ENCODE measurements at regions not wholly inside any gene's neighbourhood (a gene's known extent, or its start where the extent isn't known, plus 50 kb on each side); places are given as distances from the start of the nearest gene placed in this dataset.

DNA sequence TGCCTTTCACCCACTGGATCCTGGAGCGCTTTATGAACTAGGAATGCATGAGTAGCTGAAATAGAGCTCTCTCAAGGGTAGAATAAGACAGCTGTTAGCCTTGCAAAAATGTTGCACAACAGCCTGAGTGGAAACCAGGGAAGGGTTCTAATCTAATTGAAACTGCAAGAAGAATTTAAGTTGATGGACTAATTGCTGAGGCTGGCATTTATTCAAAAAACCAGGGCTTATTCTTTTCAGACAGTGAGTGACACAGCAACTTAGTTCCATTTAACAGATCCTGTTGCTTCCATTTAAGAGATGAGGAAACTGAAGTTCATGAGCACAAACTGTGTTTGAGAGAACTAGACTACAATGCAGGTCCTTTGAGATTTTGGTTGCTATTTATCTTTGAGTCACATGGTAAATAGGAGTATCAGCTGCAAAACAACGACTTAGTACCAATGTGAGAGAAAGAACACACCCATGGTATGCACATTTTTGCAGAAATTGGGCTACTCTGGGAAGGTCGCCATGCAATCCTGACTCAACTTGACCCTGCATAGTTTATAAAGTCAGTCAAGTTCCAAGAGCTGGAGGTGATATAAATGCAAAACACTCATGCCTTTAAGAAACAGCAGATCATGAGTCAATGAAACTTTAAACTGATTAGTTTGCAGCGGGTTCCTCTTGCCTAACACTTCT lies 76.4 kb upstream of the PARD3B start:
- DNase-seq (ENCODE audit: low spot score) = no peak
- ATAC-seq = peak; percentile 88
- intact Hi-C loops (cut with DNase I) = no loop called here

DNA sequence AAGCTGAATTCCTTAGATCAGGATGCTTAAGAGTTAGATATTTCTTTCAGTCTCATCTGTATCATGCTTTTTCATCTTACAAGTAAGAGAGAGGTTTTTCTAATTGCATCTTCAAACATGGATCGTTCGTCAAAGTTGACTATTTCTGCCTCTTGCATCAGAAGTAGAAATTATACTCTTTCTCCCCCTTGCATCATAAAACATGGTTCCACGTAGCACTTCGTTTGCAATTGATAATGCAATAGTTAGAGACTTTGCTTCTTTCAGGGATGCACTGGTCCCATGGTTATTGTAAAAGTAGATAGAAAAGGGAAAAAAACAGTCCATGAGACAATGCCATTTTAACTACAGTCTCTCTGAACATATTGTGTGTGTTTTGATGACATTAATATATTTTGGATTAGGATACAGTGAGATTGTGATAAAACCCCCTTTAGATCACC lies 75.1 kb upstream of the PARD3B start:
- intact Hi-C loops (cut with DNase I) = no loop called here
- DNase-seq (ENCODE audit: low spot score) = no peak
- no peak for ATAC-seq

DNA sequence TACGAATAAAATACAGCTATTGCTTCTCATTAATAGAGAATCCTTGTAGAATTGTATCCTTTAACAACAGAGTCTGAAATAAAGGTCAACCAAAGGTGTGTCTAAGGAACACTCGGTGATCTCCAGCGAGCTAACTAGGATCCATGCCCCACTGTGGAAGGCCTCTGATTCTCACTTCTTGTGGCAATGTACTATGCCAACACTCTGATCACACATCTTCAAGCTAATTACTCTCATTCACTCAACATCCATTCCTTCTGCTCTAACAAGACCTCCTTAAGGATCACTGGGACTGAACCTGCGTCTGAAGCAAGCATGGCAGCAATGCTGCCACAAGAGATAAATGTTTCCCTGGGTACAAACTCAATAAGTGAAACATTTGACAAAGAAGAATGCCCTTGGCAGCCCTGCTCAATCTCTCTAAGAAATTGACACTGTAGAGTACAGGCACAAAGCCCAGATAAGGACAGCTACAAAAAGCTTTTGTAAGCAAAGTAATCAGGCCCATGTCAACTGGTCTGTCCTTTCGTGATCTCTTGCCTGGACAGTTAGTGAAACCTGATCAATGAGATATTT lies 74.6 kb upstream of the PARD3B start:
- intact Hi-C loops (cut with DNase I) = no loop called here
- ATAC-seq (no peak), DNase-seq (ENCODE audit: low spot score) (no peak)

DNA sequence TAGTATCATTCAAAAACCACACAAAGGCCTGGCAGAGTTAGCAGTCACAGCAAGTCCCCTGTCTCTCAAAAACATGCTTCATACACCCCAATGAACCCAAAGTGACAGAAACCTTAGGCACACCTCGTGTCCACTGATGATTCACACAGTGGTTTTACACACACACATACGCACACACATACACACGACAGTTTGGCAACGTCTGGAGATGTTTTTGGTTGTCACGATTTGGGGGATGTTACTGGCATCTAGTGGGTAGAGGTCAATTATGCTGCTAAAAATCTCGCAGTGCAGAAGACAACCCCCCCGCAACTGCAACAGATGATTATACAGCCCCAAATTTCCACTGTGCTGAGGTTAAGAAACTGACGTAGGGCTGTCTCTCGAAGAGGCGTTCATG lies 72.9 kb upstream of the PARD3B start:
- ATAC-seq = no peak
- DNase-seq (ENCODE audit: low spot score) = no peak
- intact Hi-C loops (cut with DNase I) = no loop called here

DNA sequence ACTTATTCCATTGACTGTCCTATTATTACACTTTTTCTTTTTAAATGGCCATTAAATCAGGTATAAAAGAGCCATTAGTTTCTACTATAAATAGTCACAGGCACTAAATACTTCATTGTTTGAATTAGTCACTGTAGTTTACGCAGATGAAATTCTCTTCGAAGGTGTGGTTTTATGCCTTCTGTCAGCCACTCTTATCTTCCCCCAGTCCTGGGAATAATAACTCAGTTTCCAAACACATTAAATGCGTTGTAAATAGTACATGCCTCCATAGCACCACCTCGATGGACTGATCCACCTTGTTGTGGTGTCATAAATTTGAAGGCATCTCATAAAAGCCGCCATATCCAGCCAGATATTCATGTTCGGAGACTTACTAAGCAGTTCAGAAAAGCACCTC lies 72.1 kb upstream of the PARD3B start:
- no peak for ATAC-seq
- DNase-seq (ENCODE audit: low spot score) = no peak
- intact Hi-C loops (cut with DNase I) = no loop called here

DNA sequence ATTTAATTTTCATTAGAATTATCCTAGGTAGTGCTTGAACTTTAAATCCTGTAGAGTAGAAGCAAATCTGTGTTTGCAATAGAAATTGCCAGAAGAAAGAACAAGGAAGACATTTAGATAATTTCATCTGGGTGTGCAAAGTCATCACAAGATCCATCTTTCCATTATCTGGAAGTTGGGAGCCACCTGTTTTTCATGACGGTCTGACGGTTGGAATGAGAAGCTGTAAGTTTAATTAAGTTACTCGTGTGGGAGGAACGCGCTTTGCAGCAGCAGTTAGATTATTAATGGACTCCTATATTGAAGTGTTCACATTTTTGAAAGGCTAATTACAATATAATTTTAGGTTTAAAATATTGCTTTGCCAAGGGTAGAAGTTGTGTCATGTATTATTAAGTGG lies 69.9 kb upstream of the PARD3B start:
- DNase-seq (ENCODE audit: low spot score) (no peak), ATAC-seq (no peak)
- intact Hi-C loops (cut with DNase I) = no loop called here

DNA sequence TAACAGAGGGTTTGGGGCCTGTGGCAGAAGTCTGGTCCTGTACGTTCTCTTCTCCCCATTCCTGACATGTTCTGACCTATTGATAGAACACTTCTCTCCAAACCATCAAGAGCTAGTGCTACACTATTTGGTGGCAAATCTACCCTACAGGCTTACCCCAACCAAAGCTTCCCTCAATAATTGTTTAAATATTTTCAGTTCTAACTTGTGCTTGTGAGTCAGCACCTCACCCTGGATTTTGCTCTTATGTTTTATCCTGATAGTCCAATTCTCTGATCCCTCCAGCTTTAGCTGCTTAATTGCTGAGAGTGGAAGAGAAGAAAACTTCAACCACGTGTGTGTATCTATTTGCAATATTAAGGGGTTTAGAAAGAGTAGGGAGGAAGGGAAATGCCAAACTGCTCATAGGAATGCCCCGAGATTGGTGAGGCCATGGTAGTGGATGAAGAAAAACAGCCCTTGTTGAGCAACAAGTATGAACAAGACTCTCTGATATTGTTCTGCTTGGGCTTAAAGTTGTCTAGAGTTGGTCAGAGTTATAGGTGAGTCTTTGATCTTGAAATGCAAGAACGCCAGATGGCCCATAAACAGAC lies 67.8 kb upstream of the PARD3B start:
- intact Hi-C loops (cut with DNase I) = no loop called here
- no peak for DNase-seq (ENCODE audit: low spot score)
- no peak for ATAC-seq

DNA sequence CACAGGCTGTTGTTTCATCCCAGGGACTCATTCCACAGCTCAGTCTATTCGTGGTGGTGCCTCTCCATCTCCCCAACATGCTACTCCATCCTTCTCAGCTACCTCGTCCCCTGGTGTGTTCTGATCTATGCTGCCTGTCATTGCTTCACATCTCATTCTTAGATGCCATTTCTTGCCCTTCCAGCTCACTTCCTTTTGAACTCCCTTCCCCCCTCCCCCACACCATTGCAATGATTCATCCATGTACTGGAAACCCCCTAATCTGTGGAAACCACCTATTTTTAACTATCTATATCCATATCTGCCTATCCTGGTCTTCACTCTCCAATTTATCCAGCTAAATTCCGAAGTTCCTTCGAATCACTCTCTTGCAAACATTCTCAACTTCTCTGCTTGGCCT lies 65.7 kb upstream of the PARD3B start:
- intact Hi-C loops (cut with DNase I) = no loop called here
- DNase-seq (ENCODE audit: low spot score) = no peak
- ATAC-seq = no peak

DNA sequence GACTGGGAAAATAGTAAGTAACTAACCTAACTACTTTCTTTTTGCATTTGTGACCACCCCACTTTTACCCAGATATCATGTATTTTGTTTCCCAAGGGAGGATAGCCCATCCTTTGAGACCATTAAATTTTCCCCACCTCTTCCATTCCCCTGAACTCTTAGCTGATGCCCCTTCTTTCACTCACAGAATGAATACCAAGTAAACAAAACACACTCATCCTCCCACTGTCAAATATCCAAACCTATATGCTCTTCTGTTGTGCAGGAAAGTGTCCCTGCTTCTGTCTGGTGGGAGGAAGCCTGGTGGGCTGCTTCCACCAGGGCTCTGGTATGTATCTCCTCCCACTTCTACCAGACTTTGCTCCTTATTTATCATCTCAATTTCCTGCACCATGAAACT lies 64.6 kb upstream of the PARD3B start:
- DNase-seq (ENCODE audit: low spot score) (no peak), ATAC-seq (no peak)
- intact Hi-C loops (cut with DNase I) = no loop called here

DNA sequence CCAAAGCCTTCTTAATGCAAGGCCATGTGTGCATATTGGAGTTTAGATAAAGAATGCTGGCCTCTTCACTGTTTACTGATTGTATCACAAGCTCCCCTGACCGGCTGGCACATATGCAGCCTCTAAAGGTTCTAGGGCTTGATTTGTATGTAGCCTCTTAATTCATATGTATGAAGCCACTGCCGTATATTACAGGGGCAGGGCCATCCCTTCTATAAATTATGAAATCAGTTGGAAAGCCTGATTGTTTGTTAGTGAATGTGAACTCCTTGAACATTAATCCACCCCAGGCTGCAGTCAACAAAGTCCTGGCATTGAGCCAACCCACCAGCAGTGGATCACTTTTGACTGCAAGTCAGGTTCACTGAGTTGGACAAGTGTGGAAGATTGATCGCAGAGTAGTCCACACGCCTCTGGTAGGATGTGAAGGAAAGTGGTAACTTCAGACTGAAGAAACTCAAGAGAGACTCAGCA lies 61.6 kb upstream of the PARD3B start:
- intact Hi-C loops (cut with DNase I) = no loop called here
- ATAC-seq = no peak

DNA sequence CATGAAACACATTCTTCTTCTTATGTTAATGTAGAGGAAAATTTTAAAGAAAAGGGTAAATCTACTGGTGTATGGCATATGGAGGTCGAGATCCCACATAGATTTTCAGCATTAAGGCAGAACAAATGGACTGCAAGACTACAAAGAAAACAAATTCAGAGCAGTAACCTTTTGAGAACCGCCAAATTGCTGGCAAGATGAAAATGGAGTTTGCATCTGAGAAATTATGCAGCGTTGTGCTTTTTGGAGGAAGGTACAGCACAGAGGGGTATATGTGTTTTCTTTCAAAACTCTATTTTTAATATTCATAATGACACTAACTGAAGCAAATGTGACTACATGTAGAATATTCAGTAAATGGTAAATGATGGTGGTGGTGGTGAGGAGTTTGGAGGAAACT lies 59.0 kb upstream of the PARD3B start:
- ATAC-seq (no peak), DNase-seq (ENCODE audit: low spot score) (no peak)
- intact Hi-C loops (cut with DNase I) = no loop called here

More for the DNA sequence above, 61.6 kb upstream of the PARD3B start:
- no peak for DNase-seq (ENCODE audit: low spot score)

DNA sequence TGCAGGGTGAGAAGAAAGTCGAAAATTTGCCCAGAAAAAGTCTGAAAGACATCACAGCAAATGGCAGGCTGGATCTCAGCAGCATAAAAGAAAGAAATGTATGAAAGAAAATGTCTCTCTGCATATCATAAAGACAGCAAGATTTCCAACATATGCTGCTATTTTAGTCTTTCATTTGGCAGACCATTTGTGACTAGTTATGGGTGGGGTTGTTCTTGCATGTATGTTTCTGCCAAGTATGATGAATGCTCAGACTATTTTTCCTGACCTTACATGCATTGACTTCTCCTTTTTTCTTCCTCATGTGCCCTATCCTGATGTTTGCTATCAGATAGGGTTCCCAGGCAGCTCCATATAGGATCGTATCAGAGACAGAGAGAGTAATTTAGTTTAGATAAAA lies 58.5 kb upstream of the PARD3B start:
- ATAC-seq = no peak
- no peak for DNase-seq (ENCODE audit: low spot score)
- intact Hi-C loops (cut with DNase I) = no loop called here

DNA sequence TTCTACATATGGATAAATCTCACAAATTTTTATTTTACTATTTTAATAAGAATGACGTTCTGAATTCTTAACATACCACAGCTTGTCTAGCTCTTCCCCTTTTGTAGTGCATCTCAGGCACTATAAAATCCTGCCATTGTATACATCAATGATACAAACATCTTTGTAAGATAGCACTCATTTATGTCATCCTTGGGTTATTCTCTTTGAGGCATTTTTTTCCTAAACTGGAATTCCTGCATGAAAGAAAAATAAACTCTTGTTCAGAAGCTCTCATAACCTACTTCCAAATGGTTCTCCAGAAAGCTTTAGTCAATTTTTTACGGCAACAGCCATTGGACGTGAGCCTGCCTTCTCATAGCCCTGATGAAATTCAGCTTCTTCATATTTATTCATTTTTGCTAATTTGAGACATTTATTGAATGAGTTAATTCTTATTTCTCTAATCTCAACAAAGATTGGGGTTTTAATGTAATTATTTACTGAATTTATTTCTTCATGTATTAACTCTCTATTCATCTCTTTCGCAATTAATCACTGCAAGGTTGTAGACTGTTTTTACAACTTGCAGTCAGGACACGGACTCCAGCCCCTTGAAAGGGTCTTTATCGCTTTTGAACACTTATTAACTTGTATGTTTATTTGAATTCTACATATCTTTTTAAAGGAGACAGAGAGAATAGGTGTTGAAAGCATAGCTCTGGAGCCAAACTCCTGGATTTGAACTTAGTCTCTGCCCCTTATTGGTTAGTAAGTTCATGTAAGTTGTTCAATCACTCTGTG lies 57.6 kb upstream of the PARD3B start:
- DNase-seq (ENCODE audit: low spot score) = no peak
- ATAC-seq = no peak
- intact Hi-C loops (cut with DNase I) = no loop called here

DNA sequence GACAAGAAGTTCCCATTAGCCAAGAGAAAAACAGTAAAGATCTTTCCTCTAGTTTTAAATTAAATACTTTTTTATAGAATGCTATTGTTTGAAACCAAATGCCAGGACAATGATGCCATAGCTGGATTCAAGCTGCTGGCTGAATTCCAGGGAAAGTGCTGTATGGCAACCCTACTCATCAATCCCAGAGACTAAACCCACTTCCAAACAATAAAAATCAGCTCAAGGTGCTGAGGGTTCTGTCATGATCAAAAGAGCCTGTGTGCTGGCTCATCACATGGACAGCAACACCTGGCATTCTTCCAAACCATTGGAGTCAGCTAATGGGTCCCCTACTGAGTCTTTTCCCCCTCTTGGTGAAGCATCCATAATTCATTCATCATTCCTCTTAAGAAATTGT lies 53.7 kb upstream of the PARD3B start:
- no peak for ATAC-seq
- intact Hi-C loops (cut with DNase I) = no loop called here
- DNase-seq (ENCODE audit: low spot score) = no peak

DNA sequence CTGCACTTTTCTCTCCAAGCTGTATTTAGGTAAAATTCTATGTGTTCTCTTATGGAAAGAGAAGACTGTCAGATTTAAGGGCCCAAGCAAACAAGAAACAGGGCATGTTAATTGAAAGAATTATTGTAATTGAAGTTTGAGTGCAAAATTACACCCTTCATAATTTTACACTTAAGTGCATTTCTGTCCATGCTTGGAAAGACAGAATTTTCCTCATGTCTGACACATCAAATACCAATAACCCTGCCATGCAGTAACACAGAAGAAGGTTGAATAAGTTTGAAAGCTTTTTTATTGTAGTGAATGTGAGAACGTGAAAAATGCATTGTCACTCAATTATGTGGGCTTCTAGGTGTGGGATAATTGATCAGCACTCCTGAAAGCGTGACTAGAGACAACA lies 52.9 kb upstream of the PARD3B start:
- intact Hi-C loops (cut with DNase I) = no loop called here
- ATAC-seq = no peak

DNA sequence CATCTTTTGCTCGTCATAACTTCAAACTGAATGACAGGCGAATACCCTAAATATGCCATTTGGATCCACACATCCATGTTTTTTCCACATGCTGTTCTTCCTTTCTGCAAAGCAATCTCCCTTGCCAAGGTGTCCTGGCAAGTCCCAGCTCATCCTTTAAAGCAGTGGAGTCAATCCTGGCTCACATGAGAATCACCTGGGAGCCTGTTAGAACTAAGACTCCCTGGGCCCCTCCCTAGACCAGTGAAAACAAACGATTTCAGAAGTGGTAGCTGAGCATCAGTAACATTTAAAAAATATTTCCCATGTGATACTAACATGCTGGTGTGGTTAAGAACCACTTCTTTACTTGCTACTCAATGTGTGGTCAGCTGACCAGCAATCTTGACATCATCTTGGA lies 50.6 kb upstream of the PARD3B start:
- DNase-seq (ENCODE audit: low spot score) (no peak), ATAC-seq (no peak)
- intact Hi-C loops (cut with DNase I) = no loop called here

More for the DNA sequence above, 52.9 kb upstream of the PARD3B start:
- DNase-seq (ENCODE audit: low spot score) = no peak

DNA sequence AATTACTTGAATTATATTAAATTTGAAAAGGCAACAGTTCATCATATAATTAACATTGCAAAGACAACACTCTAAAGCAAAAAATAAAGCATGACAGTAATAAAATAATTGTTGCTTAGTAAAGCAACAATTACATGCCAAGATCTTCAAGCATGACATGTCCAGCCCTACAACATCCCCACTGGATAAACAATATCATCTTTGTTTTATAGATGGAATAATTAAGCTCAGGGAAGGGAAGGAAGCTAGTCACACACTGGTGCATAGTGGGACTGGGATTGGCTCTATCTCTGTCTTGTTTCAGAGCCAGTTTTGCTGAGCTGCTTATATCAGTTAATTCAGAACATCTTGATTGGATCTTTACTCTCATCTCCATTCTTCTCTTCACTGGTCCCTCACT lies 49.9 kb upstream of the PARD3B start:
- intact Hi-C loops (cut with DNase I) = no loop called here

More for the DNA sequence above, 49.9 kb upstream of the PARD3B start:
- DNase-seq (ENCODE audit: low spot score) (no peak), ATAC-seq (no peak)
